DOHH2 (cell line): ENCODE measurements at regions not wholly inside any gene's neighbourhood (a gene's known extent, or its start where the extent isn't known, plus 50 kb on each side); places are given as distances from the start of the nearest gene placed in this dataset.

ENCODE experiments used
- EZH2phosphoT487 ChIP-seq: fragments of 200-600 bp; sonication (generic); IDR thresholded peaks from 2 replicates; pipeline ENCODE4 v1.6.1; 2017; ENCODE audit warnings: borderline replicate concordance, mild to moderate bottlenecking, antibody characterized with exemption, low read length, moderate library complexity, mixed read lengths
- TF ChIP-seq, protein P1 (sequence below): fragments of 200-600 bp; sonication (generic); IDR thresholded peaks from one replicate; pipeline ENCODE4 v1.5.1; 2014; ENCODE audit warnings: antibody characterized with exemption, mild to moderate bottlenecking, low read depth, low read length; ENCODE audit not compliant: poor library complexity, severe bottlenecking

DNA sequence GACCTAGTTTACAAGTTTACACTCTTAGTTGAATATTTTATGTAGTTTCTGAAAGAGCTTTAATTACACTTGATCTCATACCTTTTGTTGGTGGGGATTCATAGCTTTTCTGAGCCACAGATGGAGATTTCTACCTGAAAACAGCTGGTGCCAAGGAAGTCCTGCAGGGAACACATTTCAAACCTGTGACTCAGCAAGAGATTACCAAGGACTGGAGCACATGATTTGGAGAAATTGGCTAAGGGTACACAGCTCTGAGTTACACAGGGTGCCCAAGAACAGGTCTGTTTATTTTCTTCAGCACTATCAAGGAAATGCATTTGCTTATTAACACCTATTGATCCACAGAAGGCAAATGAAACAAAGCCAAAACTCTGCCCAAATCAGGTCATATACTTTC lies 691.5 kb downstream of the KCTD8 start:
- TF ChIP-seq, protein P1, sequence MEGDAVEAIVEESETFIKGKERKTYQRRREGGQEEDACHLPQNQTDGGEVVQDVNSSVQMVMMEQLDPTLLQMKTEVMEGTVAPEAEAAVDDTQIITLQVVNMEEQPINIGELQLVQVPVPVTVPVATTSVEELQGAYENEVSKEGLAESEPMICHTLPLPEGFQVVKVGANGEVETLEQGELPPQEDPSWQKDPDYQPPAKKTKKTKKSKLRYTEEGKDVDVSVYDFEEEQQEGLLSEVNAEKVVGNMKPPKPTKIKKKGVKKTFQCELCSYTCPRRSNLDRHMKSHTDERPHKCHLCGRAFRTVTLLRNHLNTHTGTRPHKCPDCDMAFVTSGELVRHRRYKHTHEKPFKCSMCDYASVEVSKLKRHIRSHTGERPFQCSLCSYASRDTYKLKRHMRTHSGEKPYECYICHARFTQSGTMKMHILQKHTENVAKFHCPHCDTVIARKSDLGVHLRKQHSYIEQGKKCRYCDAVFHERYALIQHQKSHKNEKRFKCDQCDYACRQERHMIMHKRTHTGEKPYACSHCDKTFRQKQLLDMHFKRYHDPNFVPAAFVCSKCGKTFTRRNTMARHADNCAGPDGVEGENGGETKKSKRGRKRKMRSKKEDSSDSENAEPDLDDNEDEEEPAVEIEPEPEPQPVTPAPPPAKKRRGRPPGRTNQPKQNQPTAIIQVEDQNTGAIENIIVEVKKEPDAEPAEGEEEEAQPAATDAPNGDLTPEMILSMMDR, result no peak
- TF ChIP-seq EZH2phosphoT487, result no peak
